ENCODE measurements at regions not wholly inside any gene's neighbourhood (a gene's known extent, or its start where the extent isn't known, plus 50 kb on each side); places are given as distances from the start of the nearest gene placed in this dataset.

- DNase-seq (ENCODE audit: low read depth in 2 of 3, low spot score in 2 of 3): no peak
These were observed 556.6 kb downstream of the TLE1 start for GRCh38 chr9:81132796-81133195.

- peak in 2 of 3 donors; percentile 9 to 78 for DNase-seq (ENCODE audit: low read depth in 2 of 3, low spot score in 2 of 3)
These were observed 557.0 kb downstream of the TLE1 start for GRCh38 chr9:81132318-81132717.

DNA sequence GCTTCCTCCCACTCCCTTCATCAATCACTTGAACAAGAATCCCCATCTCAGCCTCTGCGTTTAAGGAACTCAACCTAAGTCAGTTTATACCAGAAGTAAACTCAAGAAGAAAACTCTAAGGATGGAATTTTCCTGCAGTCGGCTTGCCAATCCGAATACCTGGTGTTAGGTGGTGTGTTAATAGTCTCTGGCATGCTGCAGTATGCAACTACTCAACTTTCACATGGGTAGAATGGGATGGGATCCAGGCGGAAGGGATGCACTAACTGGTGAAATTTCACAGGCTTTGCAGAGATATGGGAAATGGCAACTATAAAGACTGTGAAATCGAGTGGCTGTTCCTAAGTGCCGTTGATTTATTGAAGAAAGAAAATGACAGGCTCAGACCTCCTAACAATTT lies 560.6 kb downstream of the TLE1 start:
- no peak for DNase-seq (ENCODE audit: low read depth in 2 of 3, low spot score in 2 of 3)

GRCh38 chr9:81125446-81126092 lies 563.8 kb downstream of the TLE1 start:
- no peak for DNase-seq (ENCODE audit: low read depth in 2 of 3, low spot score in 2 of 3)

GRCh38 chr9:81123526-81123925 lies 565.8 kb downstream of the TLE1 start:
- no peak for DNase-seq (ENCODE audit: low read depth in 2 of 3, low spot score in 2 of 3)

- DNase-seq (ENCODE audit: low read depth in 2 of 3, low spot score in 2 of 3): no peak
These were observed 566.6 kb downstream of the TLE1 start for GRCh38 chr9:81122749-81123148.

DNA sequence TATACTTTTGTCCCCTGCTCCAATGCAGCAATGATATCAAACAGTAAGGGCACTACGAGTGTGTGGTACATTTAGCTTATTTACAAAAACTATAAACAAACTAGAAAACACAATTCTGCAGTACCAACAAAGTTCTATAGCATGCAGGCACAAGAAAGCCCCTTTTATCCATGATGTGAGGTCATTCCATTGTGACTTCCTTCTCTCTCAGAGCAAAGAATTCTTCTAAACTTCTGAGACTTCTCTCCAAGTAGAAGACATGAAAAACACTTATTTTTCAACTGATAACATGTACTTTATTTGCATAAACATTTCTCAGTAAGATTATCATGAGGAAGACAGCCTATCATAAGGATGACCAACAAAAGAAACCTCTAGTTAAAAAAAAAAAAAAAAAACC lies 569.8 kb downstream of the TLE1 start:
- no peak for DNase-seq (ENCODE audit: low read depth in 2 of 3, low spot score in 2 of 3)

DNA sequence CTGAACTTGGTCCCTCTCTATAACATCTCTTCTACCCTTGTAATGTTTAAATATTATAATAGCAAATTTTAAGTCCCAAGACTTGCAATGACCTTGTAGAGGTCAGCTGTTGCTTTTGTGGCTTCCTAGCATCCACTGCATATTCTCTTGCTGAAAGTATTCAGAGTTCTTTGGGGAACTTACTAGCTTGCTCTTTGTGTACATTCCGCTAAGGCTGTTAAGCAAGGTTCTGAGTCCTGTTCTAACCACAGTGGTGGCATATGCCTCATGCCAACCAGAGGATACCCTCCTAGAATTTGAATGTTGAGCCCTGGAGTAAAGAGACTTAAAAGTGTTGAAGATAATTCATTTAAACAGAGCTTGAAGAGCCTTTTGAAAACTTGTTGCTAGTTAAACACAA lies 570.9 kb downstream of the TLE1 start:
- no peak for DNase-seq (ENCODE audit: low read depth in 2 of 3, low spot score in 2 of 3)

DNA sequence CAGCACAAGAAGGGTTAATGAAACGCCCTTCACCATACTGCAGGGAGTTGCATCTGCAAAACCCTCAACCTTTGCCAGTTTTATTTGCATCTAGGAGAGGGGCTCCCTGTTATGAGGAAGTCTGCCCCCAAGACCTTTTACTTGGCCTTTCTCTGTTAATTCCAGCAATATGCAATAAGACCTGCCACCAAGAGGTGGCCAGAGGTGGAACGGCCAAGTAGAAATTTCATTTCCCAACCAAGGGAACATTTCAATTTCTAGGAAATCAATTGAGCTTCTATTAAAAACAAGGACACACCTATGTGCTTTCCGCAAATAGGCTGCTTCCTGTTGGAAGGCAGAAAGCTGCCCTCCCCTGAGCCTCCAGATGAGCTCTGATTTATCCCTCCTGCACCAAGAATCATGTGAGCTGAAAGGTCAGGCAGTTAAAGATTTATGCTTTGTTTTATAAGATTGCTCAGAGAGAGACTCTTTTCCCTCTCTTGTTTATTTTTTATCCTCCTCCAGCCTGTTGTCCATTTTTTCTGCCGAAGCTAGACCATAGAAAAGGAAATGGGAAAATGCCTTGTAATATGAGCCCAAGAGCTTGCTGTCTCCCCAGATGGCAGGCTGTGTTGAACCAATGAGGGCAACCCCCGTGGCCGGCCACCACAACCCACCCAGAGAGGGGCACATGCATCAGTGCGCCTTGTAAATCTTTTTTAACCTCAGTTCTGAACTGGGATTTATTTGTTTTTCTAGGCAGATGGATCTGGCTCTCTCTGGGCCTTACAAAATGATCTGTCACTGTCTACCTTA lies 572.8 kb downstream of the TLE1 start:
- no peak for DNase-seq (ENCODE audit: low read depth in 2 of 3, low spot score in 2 of 3)

DNA sequence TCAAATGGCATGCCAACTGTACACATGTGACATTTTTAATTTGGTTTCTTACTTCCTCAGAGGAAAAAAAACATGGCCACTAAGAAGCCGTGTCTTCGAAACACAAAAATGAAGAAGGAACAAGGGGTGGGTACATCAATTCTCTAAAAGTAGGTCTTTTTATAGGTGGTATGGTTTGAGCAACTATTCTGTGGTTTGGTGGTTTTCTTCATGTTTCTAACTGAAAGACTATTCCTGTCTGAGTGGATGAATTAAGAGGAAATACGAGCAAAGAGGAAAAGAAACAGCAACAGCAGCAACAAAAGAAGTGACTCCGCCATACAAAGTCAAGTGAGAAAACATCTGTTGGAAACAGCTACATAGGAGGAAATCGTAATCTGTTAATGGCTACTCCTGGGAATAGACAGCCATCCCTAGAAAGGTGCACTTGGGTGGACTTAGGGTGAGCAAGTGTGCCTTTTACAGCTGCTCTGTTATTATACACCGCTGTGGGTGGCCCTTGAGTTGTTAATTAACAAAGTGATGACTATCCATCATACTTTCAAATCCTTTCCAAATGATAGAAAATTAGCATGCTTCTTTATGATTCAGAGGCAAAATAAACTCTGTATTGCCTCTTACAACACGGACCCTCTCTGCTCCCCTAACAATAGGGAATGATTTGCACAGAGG lies 575.8 kb downstream of the TLE1 start:
- DNase-seq (ENCODE audit: low read depth in 2 of 3, low spot score in 2 of 3): peak in 2 of 3 donors; percentile 58 to 90

- no peak for DNase-seq (ENCODE audit: low read depth in 2 of 3, low spot score in 2 of 3)
These were observed 576.5 kb downstream of the TLE1 start for GRCh38 chr9:81112627-81113452.

- no peak for DNase-seq (ENCODE audit: low read depth in 2 of 3, low spot score in 2 of 3)
These were observed 580.5 kb downstream of the TLE1 start for GRCh38 chr9:81108821-81109220.

DNA sequence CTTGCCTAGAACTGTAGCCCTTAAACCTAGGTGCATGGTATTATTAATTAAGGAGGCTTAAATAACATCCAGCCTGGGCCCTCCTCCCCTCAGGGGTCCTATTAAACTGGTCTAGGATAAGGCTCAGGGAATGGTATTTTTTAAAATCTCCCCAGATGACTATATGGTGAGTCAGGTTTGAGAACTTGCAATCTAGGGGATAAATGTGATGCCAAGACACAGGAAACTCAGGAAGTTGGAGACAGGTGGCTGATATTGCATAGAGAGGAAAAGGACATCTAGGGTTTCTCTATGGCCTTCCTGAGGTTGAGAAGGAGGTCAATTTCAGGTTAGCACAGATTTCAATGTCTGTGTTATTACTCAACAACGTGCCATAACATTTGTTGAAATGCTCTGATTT lies 581.0 kb downstream of the TLE1 start:
- DNase-seq (ENCODE audit: low read depth in 2 of 3, low spot score in 2 of 3): no peak

- no peak for DNase-seq (ENCODE audit: low read depth in 2 of 3, low spot score in 2 of 3)
These were observed 585.5 kb downstream of the TLE1 start for GRCh38 chr9:81103597-81104471.

GRCh38 chr9:81097131-81097847 lies 592.1 kb downstream of the TLE1 start:
- no peak for DNase-seq (ENCODE audit: low read depth in 2 of 3, low spot score in 2 of 3)

- no peak for DNase-seq (ENCODE audit: low read depth in 2 of 3, low spot score in 2 of 3)
These were observed 592.7 kb downstream of the TLE1 start for GRCh38 chr9:81096625-81097024.

DNA sequence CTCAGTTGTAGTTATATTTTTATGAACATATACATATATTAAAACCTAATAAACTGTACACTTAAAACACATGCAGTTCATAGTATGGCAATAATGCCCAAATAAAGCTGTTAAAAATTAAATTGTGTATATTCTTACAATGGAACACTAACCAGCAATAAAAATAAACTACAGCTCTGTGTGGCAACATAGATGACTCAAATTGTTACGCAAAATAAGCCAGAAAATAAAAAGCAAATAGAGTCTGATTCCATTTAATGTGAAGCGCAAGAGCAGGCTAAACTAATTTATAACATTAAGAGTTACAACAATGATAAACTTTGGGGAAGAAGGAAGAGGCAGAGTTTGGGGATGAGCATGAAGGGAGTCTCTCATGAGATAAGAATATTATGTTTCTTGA lies 597.3 kb downstream of the TLE1 start:
- DNase-seq (ENCODE audit: low read depth in 2 of 3, low spot score in 2 of 3): no peak

DNA sequence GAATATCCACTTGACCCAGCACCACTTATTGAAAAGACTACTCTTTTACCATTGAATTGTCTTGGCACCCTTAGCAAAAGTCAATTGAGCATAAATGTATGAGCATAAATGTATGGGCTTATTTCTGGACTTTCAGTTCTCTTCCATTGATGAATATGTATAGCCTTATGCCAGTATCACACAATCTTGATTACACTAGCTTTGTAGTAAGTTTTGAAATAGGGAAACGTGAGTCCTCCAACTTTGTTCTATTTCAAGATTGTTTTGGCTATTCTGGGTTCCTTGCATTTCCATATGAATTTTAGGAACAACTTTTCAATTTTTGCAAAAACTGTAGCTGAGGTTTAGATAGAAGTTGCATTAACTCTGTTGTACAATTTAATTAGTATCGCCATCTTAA lies 601.0 kb downstream of the TLE1 start:
- DNase-seq (ENCODE audit: low read depth in 2 of 3, low spot score in 2 of 3): no peak

GRCh38 chr9:81086416-81086815 lies 602.9 kb downstream of the TLE1 start:
- DNase-seq (ENCODE audit: low read depth in 2 of 3, low spot score in 2 of 3): no peak
